Suprapubic skin (tissue), 4 donors: ENCODE measurements at regions not wholly inside any gene's neighbourhood (a gene's known extent, or its start where the extent isn't known, plus 50 kb on each side); places are given as distances from the start of the nearest gene placed in this dataset.

ENCODE experiments used
- CTCF ChIP-seq, 2 donors: fragments of 200-600 bp in 1 of 2; fragments of 450-650 bp in 1 of 2; sonication (generic) in 1 of 2; IDR thresholded peaks; one replicate each; pipeline ENCODE4 v1.5.1; 2016 to 2019; ENCODE audit warnings: antibody characterized with exemption in 2 of 2, mild to moderate bottlenecking in 1 of 2, moderate library complexity in 1 of 2
- EP300 ChIP-seq: sonication (generic); formaldehyde crosslinking; IDR thresholded peaks from one replicate; pipeline ENCODE4 v1.6.1; 2017; ENCODE audit warnings: antibody characterized with exemption
- POLR2A ChIP-seq, 2 donors: fragments of 450-650 bp; IDR thresholded peaks; one replicate each; pipeline ENCODE4 v1.6.1; 2017; ENCODE audit warnings: antibody characterized with exemption in 2 of 2, mild to moderate bottlenecking in 2 of 2, moderate library complexity in 2 of 2
- POLR2AphosphoS5 ChIP-seq, 3 donors: sonication (generic); formaldehyde crosslinking; IDR thresholded peaks; one replicate each; pipeline ENCODE4 v1.6.1; 2017; ENCODE audit warnings: antibody characterized with exemption in 3 of 3

DNA sequence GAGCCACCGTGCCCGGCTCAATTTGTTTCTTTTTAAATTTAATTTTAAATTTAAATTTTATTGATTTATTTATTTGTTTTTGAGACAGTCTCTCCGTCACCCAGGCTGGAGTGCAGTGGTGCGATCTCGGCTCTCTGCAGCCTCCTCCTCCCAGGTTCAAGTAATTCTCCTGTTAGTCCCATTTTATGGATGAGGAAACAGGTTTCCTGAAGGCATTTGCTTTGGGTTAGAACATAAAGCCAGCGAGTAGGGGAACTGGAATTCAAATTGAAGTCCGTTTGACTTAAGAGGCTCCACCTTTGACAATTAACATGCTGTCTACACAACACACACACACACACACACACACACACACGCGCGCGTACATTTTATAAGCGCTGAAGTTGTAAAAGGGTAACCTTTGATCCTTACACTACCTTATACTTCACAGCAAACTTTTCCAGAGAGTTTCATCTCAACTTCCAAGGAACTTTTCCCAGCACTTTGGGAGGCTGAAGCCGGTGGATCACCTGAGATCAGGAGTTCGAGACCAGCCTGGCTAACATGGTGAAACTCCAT, 232.0 kb downstream of the BCAS1 start:
- TF ChIP-seq CTCF (IDR thresholded peaks at IDR 0.05), result no peak
- TF ChIP-seq POLR2A (IDR thresholded peaks at IDR 0.05), result no peak
- no peak for TF ChIP-seq EP300
- no peak for TF ChIP-seq POLR2AphosphoS5 (IDR thresholded peaks at IDR 0.05)
